Calu3 (cell line): ENCODE measurements at regions not wholly inside any gene's neighbourhood (a gene's known extent, or its start where the extent isn't known, plus 50 kb on each side); places are given as distances from the start of the nearest gene placed in this dataset.

ENCODE experiments used
- BruUV-seq: library from RNA; stranded (reverse); fragments of 400-500 nt; replicated peaks from 2 replicates; lab custom pipeline; 2021; lab: Mats Ljungman, UMichigan
- CTCF ChIA-PET: fragments of 300-600 bp; sonication (Branson Sonifier 250); formaldehyde crosslinking; loops from one replicate; lab custom pipeline; 2022; ENCODE audit warnings: antibody characterized with exemption; lab: Charles Lee
- DNase-seq: peaks from one replicate; pipeline ENCODE4 v3.0.0; 2022
- H3K27ac Mint-ChIP-seq: one replicate; pipeline ENCODE4 v1.8.0; 2022; ENCODE audit warnings: mixed read lengths; ENCODE audit not compliant: unreplicated experiment
- H3K27me3 Mint-ChIP-seq: one replicate; pipeline ENCODE4 v1.8.0; 2022; ENCODE audit warnings: mixed read lengths; ENCODE audit not compliant: unreplicated experiment
- H3K36me3 Mint-ChIP-seq: one replicate; pipeline ENCODE4 v1.8.0; 2022; ENCODE audit warnings: mild to moderate bottlenecking, moderate library complexity, mixed read lengths; ENCODE audit not compliant: insufficient read depth, unreplicated experiment
- H3K4me1 Mint-ChIP-seq: one replicate; pipeline ENCODE4 v1.8.0; 2022; ENCODE audit warnings: mild to moderate bottlenecking, low read depth, mixed read lengths; ENCODE audit not compliant: unreplicated experiment
- H3K4me3 Mint-ChIP-seq: one replicate; pipeline ENCODE4 v1.8.0; 2022; ENCODE audit warnings: mild to moderate bottlenecking, low read depth, moderate library complexity, mixed read lengths; ENCODE audit not compliant: unreplicated experiment
- H3K9me3 Mint-ChIP-seq: one replicate; pipeline ENCODE4 v1.8.0; 2022; ENCODE audit warnings: low read depth, mixed read lengths; ENCODE audit not compliant: unreplicated experiment
- CTCF ChIP-seq: fragments of 200-600 bp; IDR thresholded peaks from one replicate; pipeline ENCODE4 v1.8.0; 2022; ENCODE audit warnings: antibody characterized with exemption; ENCODE audit not compliant: unreplicated experiment
- intact Hi-C: fragments of 100-400 bp; cut with micrococcal nuclease; formaldehyde crosslinking; loops from one replicate; pipeline ENCODE4 v1.10.0; 2022; ENCODE audit not compliant: unreplicated experiment

GRCh38 chr13:34543836-34544235 lies 398.2 kb upstream of the NBEA start:
- H3K27me3 Mint-ChIP-seq, result no peaks in the 10 kb centered on the region
- TF ChIP-seq CTCF, result no peak
- H3K4me1 Mint-ChIP-seq, result no peaks in the 10 kb centered on the region
- intact Hi-C loops, result no loop called here
- DNase-seq, result no peak
- no peaks in the 10 kb centered on the region for H3K9me3 Mint-ChIP-seq
- CTCF ChIA-PET, result interaction anchor here (0.6 to 0.7 kb wide), 3 partner anchors 9 to 235 kb away, joined by 3 to 6 read pairs (median 3); no protein-coding TSS in a partner anchor
- no peaks in the 10 kb centered on the region for H3K36me3 Mint-ChIP-seq
- no peak overlapping the region for H3K4me3 Mint-ChIP-seq
- H3K27ac Mint-ChIP-seq, result no peak overlapping the region
- no TSS peak for BruUV-seq

- intact Hi-C loops, result no loop called here
- no TSS peak for BruUV-seq
- CTCF ChIA-PET, result no interaction called here
- Mint-ChIP-seq H3K27me3 (no peaks in the 10 kb centered on the region), H3K36me3 (no peaks in the 10 kb centered on the region), H3K27ac (no peak overlapping the region), H3K9me3 (no peaks in the 10 kb centered on the region), H3K4me1 (no peaks in the 10 kb centered on the region), H3K4me3 (no peak overlapping the region)
- DNase-seq, result no peak
- TF ChIP-seq CTCF, result no peak
Observed at GRCh38 chr13:34545461-34545860, 396.6 kb upstream of the NBEA start.

DNA sequence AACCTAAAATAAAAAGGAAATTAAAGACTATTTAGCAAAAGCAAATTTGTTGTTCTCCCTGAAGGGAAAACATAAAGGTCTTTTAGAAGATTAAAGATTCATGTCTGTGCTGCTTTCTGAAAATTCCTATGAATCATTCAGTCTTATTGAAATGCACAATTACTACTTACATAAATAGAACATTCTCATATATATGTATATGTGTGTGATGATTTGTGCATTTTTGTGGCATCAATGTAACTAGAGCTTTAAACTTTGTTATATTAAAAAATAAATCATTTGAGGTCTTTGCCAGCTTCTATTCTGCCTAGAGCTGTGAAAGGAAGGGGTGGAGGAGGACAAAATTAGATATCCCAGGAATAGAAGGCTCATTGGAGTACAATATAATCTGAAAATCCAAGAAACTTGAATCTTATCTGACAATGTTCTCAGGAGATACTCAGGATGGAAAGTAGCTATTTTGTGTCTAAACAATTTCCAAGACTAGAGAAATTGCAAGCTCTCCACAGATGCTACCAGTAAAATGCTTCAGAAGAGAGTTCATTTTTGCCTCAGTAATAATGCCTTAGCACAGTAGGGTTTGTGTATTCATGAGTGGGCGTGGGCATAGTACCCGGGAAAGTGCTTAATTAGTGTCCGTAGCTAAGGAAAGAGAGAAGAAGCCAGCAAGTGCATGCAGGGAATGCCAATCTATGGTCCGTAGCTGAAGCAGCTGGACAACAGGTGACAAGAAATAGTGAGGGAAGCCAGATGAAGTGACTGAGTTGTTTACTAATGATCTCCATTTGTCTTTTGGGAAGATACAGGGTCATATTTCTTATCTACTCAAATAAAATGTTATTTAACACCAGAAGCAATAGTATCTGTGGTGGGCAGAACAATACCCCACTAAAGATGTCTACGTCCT lies 395.5 kb upstream of the NBEA start:
- no TSS peak for BruUV-seq
- DNase-seq, result no peak
- H3K36me3 Mint-ChIP-seq, result no peaks in the 10 kb centered on the region
- intact Hi-C loops, result no loop called here
- H3K27ac Mint-ChIP-seq, result no peak overlapping the region
- no peak overlapping the region for H3K4me3 Mint-ChIP-seq
- TF ChIP-seq CTCF, result no peak
- CTCF ChIA-PET, result interaction anchor here (0.5 to 0.6 kb wide), 2 partner anchors 9 to 307 kb away, joined by 3 to 5 read pairs; no protein-coding TSS in a partner anchor
- peaks cover 6% of the 10 kb centered on the region for H3K4me1 Mint-ChIP-seq
- no peaks in the 10 kb centered on the region for H3K27me3 Mint-ChIP-seq
- H3K9me3 Mint-ChIP-seq, result no peaks in the 10 kb centered on the region

GRCh38 chr13:34547929-34548328 lies 394.1 kb upstream of the NBEA start:
- H3K27ac Mint-ChIP-seq, result no peak overlapping the region
- no peaks in the 10 kb centered on the region for H3K36me3 Mint-ChIP-seq
- CTCF ChIA-PET, result no interaction called here
- no peak for TF ChIP-seq CTCF
- DNase-seq, result no peak
- H3K9me3 Mint-ChIP-seq, result no peaks in the 10 kb centered on the region
- intact Hi-C loops, result no loop called here
- BruUV-seq, result no TSS peak
- H3K4me3 Mint-ChIP-seq, result no peak overlapping the region
- H3K27me3 Mint-ChIP-seq, result no peaks in the 10 kb centered on the region
- peaks cover 9% of the 10 kb centered on the region for H3K4me1 Mint-ChIP-seq
